ENCODE measurements at regions not wholly inside any gene's neighbourhood (a gene's known extent, or its start where the extent isn't known, plus 50 kb on each side); places are given as distances from the start of the nearest gene placed in this dataset.

DNA sequence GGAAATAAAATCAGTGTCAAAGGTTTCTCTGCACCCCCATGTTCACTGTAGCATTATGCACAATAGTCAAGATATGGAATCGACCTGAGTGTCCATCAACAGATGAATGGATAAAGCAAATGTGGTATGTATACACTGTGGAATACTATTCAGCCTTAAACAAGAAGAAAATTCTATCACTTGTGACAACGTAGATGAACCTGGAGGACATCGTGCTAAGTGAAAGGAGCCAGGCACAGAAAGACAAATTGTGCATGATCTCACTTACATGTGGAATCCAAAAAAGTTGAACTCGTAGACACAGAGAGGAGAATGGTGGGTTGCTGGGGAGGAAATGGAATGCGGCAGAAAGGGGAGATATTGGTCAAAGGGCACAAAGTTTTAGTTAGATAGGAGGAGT, 136.3 kb upstream of the ESR1 start:
- Mint-ChIP-seq H3K27me3 (peaks cover 2% of the 10 kb centered on the region), H3K27ac (no peak overlapping the region), H3K36me3 (no peaks in the 10 kb centered on the region), H3K4me3 (no peak overlapping the region), H3K4me1 (peaks cover 0 to 4% (median 4%) of the 10 kb centered on the region in 3 donors), H3K9me3 (peaks cover 0 to 3% (median 0%) of the 10 kb centered on the region in 3 donors)

DNA sequence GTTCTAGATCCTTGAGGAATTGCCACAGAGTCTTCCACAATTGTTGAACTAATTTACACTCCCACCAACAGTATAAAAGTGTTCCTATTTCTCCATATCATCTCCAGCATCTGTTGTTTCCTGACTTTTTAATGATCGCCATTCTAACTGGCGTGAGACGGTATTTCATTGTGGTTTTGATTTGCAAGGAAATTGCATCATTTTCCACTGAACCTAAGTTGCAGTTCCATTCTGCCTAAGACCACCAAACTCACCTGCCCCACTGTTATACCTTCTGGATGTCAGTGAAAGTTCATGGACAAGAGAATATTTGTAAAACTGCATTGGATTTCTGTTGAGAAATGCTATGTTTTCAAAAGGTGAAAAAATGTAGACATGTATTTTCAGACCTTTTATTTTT, 132.9 kb upstream of the ESR1 start:
- peaks cover 0 to 4% (median 4%) of the 10 kb centered on the region in 3 donors for H3K4me1 Mint-ChIP-seq
- no peak overlapping the region for H3K4me3 Mint-ChIP-seq
- no peaks in the 10 kb centered on the region for H3K36me3 Mint-ChIP-seq
- no peak overlapping the region for H3K27ac Mint-ChIP-seq
- peaks cover 0 to 3% (median 0%) of the 10 kb centered on the region in 3 donors for H3K9me3 Mint-ChIP-seq
- no peaks in the 10 kb centered on the region for H3K27me3 Mint-ChIP-seq

DNA sequence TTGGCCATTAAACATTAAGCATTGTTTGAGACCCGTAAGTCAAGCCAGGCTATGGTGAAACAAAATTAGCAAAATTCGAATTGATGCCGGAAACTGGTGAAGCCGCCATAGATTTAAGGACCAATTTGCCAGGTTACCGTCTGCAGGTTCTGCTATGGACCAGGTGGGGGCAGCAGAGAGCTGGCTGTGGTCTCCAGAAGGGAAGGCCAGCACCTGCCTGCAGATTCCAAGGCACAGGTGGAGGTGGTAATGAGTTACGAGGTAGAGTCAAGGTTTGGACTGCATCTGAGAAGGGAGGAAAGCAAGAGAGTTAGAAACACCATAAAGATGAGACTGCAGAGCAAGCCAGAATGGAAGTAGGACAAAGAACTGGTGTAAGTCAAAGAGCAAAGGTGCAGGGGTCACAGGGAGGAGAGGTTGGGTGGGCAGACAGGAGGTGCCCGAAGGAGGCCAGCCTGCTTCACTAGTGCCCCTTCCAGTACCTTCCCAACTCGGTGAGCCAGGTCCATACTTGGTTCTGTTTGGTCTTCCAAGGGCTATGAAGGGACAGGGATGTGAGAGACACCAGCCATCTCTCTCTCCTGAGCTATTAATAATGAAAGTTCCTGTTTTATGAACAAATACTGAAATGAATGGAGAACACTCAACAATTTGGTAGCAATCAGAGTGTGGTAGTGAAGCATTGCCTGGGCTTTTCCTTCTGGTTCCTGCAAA, 131.6 kb upstream of the ESR1 start:
- peak overlapping the region in 1 of 4 donors; percentile 37 for H3K4me3 Mint-ChIP-seq
- H3K9me3 Mint-ChIP-seq = peaks cover 0 to 3% (median 0%) of the 10 kb centered on the region in 3 donors
- peaks cover under 1% of the 10 kb centered on the region for H3K27me3 Mint-ChIP-seq
- peaks cover 0 to 4% (median 4%) of the 10 kb centered on the region in 3 donors for H3K4me1 Mint-ChIP-seq
- peak overlapping the region in 1 of 3 donors; percentile 5 for H3K27ac Mint-ChIP-seq
- no peaks in the 10 kb centered on the region for H3K36me3 Mint-ChIP-seq

DNA sequence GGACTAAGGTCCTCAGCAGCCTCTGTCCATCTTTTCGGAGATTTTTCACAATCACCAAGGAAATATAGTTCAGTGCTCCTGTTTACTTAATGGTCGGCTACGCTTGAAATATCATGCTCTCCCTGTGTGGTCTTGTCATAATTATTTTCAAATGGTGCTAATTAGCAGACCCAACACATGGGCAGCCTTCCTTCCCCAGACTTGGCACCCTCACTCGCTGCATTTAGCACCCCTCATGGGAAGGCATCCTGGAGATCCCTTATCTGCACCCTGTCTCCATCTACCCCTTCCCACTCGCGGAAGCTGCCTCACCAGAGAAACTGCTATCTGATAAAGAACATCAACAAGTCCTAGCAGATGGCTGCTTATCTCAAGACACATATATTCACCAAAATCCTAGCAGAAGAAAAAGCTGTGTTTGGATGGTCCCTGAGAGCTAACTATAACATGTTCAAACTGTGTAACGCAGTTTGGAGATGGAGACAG, 131.0 kb upstream of the ESR1 start:
- H3K4me3 Mint-ChIP-seq = no peak overlapping the region
- no peaks in the 10 kb centered on the region for H3K36me3 Mint-ChIP-seq
- H3K27ac Mint-ChIP-seq = no peak overlapping the region
- peaks cover 0 to 5% (median 4%) of the 10 kb centered on the region in 3 donors for H3K4me1 Mint-ChIP-seq
- no peaks in the 10 kb centered on the region for H3K9me3 Mint-ChIP-seq
- peaks cover 3% of the 10 kb centered on the region for H3K27me3 Mint-ChIP-seq

DNA sequence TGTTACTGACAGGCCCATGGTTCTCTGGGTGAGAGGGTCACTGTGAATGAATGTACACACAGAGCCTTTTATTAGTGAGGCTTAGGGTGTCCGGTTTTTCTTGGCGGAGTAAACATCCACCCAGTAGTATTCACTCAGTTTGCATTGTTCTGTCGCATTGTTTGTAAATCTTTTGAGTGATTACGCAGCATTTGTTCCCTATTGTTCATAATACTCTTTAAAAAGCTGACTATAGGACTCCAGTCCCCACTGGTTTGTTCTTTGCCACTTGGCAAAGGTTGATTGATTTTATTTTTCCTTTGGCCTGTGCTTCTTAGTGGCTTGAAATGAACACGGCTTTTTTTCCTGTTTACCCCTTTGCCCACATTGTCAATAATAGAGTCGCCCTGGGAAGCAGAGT, 130.1 kb upstream of the ESR1 start:
- peaks cover 3% of the 10 kb centered on the region for H3K27me3 Mint-ChIP-seq

DNA sequence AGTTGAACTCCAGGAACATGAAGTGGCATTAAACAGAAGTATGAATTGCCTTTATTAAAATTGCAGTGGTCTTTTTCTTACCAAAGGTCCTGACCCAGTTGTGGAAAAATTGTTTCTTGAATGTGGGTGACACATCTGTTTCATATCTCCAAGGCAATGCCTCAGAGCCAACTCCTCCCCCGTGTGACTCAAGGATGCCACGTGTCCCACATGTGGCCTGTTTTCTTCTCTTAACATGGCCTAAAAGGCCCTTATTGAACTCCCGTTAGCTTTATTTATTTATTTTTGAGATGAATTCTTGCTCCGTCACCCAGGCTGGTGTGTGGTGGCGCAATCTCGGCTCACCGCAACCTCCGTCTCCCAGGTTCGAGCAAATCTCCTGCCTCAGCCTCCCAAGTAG, 128.4 kb upstream of the ESR1 start:
- Mint-ChIP-seq H3K27me3 (peaks cover 3% of the 10 kb centered on the region), H3K4me1 (peaks cover 0 to 9% (median 8%) of the 10 kb centered on the region in 3 donors), H3K27ac (no peak overlapping the region), H3K36me3 (no peaks in the 10 kb centered on the region), H3K9me3 (peaks cover 0 to 1% (median 0%) of the 10 kb centered on the region in 3 donors), H3K4me3 (peak overlapping the region in 1 of 4 donors; percentile 44)

More for the DNA sequence above, 130.1 kb upstream of the ESR1 start:
- peaks cover 0 to 9% (median 8%) of the 10 kb centered on the region in 3 donors for H3K4me1 Mint-ChIP-seq
- H3K36me3 Mint-ChIP-seq = no peaks in the 10 kb centered on the region
- H3K4me3 Mint-ChIP-seq = no peak overlapping the region
- no peak overlapping the region for H3K27ac Mint-ChIP-seq
- H3K9me3 Mint-ChIP-seq = peaks cover 0 to 1% (median 0%) of the 10 kb centered on the region in 3 donors

DNA sequence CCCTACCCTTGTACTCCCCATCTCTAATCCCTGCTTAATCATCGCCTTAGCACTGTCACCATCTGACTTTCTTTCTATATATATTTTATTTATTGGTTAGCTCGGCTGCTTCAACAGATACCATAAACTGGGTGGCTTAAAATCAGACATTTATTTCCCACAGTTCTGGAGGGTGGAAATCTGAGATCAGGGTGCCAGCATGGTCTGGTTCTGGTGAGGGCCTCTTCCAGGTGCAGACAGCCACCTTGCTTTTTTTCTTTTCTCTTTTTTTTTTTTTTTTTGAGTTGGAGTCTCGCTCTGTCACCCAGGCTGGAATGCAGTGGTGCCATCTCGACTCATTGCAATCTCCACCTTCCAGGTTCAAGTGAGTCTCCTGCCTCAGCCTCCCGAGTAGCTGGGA, 127.5 kb upstream of the ESR1 start:
- Mint-ChIP-seq H3K4me3 (no peak overlapping the region), H3K36me3 (no peaks in the 10 kb centered on the region), H3K27ac (no peak overlapping the region), H3K27me3 (peaks cover 3% of the 10 kb centered on the region), H3K9me3 (peaks cover 0 to 1% (median 0%) of the 10 kb centered on the region in 3 donors), H3K4me1 (peaks cover 0 to 9% (median 8%) of the 10 kb centered on the region in 3 donors)

DNA sequence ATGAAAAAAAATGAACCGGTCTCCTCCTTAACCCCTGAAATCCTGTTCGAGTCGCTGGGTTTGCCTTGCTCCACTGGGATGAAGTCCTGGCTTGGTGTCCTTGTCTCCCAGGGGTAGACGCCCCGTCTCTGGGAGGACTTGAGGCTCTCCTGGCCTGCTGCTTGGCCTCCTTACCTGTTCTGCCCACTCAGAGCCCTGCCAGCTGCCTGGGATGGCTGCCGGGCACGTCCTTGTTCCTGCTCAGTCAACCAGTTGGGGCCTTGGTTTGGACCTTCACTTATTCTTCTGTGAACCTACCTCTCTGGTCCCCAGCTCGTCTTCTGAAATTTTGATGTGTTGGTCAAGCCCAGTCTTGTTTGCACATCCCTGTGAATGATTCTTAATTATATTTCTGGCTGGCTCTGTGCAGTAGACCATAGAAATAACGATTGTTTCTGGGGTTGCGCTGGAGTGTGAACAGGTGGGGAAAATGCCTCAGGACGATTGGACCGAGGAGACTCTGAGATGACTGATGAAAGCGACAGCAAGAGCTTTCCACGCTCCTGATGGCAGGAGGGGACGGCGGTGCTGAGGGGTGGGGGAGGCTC, 126.5 kb upstream of the ESR1 start:
- Mint-ChIP-seq H3K27me3 (peaks cover 3% of the 10 kb centered on the region), H3K4me3 (no peak overlapping the region), H3K27ac (no peak overlapping the region), H3K4me1 (peaks cover 0 to 6% (median 5%) of the 10 kb centered on the region in 3 donors), H3K9me3 (peaks cover 0 to 1% (median 0%) of the 10 kb centered on the region in 3 donors), H3K36me3 (no peaks in the 10 kb centered on the region)

DNA sequence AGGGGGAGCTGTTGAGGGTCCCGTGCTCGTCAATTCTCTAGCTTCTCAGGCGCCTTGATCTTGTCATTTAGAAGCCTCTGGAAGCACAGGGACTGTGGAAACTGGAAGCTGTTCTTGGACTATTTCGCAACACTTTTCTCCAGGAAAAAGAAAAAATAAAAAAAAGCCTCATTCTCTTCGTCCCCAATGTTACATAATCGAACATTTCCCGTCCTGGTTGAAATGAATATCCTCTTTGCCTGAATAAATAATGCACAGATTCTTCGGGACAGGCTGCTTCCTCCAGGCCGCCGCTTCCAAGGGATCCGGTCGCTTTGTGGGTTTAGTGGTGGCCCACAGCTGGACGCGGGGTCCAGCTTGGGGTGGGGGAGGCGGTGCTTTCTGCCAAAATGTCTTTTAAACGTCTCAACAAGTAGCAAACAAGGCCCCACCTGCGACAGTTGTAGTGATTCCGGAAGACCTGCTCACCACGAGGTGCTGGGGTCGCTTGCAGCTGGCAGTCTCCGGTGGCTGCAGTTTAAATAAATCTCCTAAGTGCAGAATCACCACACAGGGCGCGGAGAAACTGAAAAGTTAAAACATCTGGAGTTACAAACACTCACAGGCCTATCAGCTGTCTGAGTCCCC, 125.9 kb upstream of the ESR1 start:
- peaks cover 0 to 5% (median 4%) of the 10 kb centered on the region in 3 donors for H3K4me1 Mint-ChIP-seq
- H3K4me3 Mint-ChIP-seq = peak overlapping the region in 2 of 4 donors; percentile 85 to 87
- peaks cover 0 to 1% (median 0%) of the 10 kb centered on the region in 3 donors for H3K9me3 Mint-ChIP-seq
- no peaks in the 10 kb centered on the region for H3K36me3 Mint-ChIP-seq
- H3K27me3 Mint-ChIP-seq = peaks cover 3% of the 10 kb centered on the region
- H3K27ac Mint-ChIP-seq = peak overlapping the region in 2 of 3 donors; percentile 78 to 86

DNA sequence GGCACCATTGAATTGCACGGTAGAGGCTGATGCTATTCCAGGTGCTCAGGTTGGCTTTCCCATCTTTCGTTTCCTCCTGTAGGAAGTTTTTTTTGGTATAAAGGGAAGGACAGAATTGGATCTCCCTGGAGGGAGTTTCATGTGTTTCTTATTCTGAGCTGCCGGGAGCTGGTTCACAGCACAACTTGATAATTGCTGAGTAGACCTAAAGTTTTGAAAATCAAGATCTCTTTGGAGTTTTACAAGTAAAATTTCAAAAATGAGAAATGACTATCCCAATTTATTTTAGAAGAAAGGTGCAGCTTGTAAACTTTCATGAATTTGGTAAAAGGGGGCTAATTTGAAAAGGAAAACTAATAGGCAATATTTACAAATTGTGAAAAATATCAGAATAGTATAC, 125.2 kb upstream of the ESR1 start:
- peak overlapping the region in 1 of 4 donors; percentile 85 for H3K4me3 Mint-ChIP-seq
- peaks cover 3% of the 10 kb centered on the region for H3K27me3 Mint-ChIP-seq
- peaks cover 0 to 5% (median 4%) of the 10 kb centered on the region in 3 donors for H3K4me1 Mint-ChIP-seq
- H3K27ac Mint-ChIP-seq = no peak overlapping the region
- peaks cover 0 to 1% (median 0%) of the 10 kb centered on the region in 3 donors for H3K9me3 Mint-ChIP-seq
- no peaks in the 10 kb centered on the region for H3K36me3 Mint-ChIP-seq

DNA sequence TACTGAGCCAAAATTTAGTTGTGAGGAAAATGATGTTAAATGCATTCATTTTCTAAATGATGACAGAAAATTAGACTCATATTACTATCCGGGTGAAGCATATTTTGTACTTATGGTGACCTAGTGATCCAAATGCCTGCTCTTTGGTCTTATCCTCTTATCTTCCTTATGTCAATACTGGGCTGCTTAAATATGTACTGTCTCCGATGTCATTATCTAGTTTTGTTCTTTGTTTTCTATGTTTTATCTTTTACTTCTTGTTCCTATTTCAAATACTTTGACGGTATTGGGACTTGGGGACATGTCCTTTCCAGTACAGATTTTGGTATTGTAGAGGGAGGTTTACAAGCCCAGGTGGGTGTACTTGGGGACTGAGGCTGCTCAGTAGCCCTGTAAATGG, 124.6 kb upstream of the ESR1 start:
- Mint-ChIP-seq H3K27ac (no peak overlapping the region), H3K4me1 (peaks cover 0 to 5% (median 4%) of the 10 kb centered on the region in 3 donors), H3K27me3 (peaks cover 3% of the 10 kb centered on the region), H3K9me3 (peaks cover 0 to 1% (median 0%) of the 10 kb centered on the region in 3 donors), H3K36me3 (no peaks in the 10 kb centered on the region), H3K4me3 (no peak overlapping the region)

DNA sequence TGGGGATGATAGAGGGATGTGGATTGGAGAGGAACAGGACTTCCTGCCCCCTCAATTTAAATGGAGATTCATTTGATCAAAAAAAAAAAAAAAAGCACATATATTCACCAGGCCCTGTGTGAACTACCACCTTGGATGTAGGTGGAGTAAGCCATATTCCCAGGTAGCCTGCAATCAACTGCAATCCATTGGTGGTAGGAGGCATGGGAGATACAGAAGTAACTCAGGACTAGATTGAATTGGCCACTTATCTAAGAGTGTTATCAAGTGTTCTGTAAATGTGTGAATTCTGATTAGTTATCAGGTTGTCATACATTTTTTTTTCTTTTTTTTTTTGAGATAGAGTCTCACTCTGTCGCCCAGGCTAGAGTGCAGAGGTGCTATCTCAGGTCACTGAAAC, 124.1 kb upstream of the ESR1 start:
- no peak overlapping the region for H3K4me3 Mint-ChIP-seq
- no peak overlapping the region for H3K27ac Mint-ChIP-seq
- peaks cover 0 to 5% (median 4%) of the 10 kb centered on the region in 3 donors for H3K4me1 Mint-ChIP-seq
- H3K36me3 Mint-ChIP-seq = no peaks in the 10 kb centered on the region
- peaks cover 3% of the 10 kb centered on the region for H3K27me3 Mint-ChIP-seq
- peaks cover 0 to 1% (median 0%) of the 10 kb centered on the region in 3 donors for H3K9me3 Mint-ChIP-seq

DNA sequence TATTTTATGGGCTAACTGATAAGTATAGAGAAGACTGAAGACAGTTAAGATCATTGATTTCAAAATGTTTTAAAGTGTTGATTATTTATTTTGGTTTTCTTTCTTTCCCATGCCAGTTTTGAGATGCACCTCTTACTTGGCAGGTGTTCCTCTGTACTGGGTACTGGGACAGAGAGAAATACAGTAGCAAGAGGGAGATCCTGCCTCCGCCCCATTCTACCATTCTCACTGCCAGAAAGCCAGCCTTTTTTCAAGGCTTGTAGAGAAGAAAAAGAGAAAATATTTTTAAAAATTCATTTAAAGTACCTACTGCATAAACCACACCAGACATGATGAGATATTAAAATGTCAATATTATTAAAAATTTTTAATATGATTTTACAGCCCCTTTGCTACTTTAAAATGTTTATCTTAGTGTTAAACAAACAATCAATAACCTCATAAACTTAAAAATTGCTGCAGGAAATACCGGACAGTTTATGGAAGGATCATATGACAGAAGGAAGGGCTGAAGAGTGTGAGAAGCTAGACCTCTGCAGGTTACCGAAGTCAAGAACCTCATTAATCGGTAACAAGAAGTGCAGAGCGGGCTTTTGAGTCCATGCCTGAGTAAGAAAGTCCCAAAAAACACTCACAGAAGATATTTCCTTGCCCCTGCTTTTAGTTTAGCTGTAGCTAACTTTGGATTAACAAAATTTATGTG, 117.8 kb upstream of the ESR1 start:
- Mint-ChIP-seq H3K9me3 (no peaks in the 10 kb centered on the region), H3K27ac (peak overlapping the region in 2 of 3 donors; percentile 66 to 90), H3K27me3 (no peaks in the 10 kb centered on the region), H3K4me1 (peaks cover 20 to 26% (median 25%) of the 10 kb centered on the region in 3 donors), H3K4me3 (peak overlapping the region in 3 of 4 donors; percentile 68 to 88 (median 85)), H3K36me3 (no peaks in the 10 kb centered on the region)

DNA sequence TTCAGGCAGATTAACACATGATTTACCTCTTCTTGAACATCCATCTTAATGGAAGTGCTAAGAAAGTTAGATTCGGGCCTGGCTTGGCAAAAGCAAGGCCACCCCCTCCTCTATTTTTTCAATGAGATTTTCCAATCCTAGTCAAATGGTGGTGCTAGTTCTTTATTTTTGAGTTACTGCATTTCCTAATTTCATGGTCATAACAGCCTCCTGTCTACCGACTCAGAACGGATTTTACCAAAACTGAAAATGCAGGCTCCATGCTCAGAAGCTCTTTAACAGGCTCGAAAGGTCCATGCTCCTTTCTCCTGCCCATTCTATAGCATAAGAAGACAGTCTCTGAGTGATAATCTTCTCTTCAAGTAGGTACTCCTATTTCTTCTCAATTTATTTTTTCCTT, 117.2 kb upstream of the ESR1 start:
- Mint-ChIP-seq H3K27ac (peak overlapping the region; percentile 66 to 90 (median 82)), H3K4me3 (peak overlapping the region; percentile 68 to 88 (median 82)), H3K27me3 (no peaks in the 10 kb centered on the region)

More for the DNA sequence above, 117.2 kb upstream of the ESR1 start:
- Mint-ChIP-seq H3K9me3 (no peaks in the 10 kb centered on the region), H3K4me1 (peaks cover 20 to 26% (median 25%) of the 10 kb centered on the region in 3 donors), H3K36me3 (no peaks in the 10 kb centered on the region)
